ENCODE measurements at regions not wholly inside any gene's neighbourhood (a gene's known extent, or its start where the extent isn't known, plus 50 kb on each side); places are given as distances from the start of the nearest gene placed in this dataset.
"Not testable (repeated sequence)": the region's sequence is repeated elsewhere in the genome, so short reads cannot be mapped to it uniquely, and the experiment has no call there.

DNA sequence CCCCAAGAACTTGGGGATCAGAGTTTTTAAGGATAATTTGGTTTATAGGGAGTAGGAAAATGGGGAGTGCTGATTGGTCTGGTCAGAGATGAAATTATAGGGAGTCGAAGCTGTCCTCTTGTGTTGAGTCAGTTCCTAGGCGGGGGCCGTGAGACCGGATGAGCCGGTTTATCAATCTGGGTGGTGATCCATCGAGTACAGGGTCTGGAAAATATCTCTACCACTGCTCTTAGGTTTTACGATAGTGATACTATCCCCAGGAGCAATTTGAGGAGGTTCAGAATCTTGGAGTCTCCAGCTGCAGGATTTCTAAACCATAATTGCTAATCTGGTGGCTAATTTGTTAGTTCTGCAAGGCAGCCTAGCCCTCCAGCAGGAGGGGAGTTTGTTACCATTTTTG is 403.4 kb downstream of the CDH11 start:
- DNase-seq, result no peak

DNA sequence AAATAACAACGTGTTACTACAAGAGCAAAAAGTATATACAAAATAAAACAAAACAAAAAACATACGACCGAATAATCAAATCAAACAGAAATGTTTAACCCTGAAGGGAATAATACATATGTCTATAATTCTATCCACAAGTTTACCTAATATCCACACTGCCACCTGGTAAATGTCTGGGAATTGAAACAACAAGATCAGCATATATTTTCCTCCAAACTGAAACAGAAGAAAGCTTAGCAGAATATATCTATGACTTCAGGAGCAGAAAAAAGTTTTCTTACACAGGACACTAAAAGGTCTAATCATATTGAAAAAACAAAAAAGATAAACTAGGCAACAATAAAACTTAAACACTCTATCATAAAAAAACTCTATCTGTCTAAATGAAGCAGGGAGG is 404.0 kb downstream of the CDH11 start:
- no peak for DNase-seq

DNA sequence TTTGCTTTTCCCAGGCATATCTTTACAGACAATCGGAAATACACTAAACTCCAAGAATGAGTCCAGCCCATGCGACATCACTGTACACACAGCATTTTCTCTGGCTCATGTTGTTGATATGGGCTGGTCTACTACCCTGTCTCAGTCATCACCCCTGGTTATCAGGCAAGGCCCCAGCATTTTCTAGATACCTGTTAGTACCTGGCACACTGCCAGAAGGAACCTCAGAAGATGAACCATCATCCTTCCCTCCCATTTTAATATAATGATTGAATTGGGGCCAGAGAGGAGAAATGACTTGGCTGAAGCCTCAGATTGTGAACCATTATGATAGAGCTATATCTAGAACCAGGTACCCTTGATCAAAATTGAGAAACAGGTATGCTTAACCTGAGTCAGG is 406.2 kb downstream of the CDH11 start:
- no peak for DNase-seq

DNA sequence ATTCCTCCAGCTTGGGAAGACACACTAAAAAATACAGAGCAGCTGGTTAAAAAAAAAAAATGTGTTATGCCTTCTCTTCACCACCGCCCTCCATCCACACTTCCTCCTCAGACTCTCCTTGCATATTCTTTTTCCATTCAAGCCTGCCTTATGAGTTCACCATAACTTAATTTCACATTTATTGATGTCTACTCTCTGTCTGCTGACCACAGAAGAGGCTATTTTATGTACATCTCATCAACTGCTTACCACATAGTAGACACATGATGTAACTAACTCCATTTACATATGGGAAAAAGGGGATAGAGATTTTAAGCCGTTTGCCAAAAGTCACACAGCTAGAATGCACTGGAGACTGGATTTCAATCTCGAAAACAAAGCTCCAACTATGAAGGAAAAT is 409.8 kb downstream of the CDH11 start:
- no peak for DNase-seq

DNA sequence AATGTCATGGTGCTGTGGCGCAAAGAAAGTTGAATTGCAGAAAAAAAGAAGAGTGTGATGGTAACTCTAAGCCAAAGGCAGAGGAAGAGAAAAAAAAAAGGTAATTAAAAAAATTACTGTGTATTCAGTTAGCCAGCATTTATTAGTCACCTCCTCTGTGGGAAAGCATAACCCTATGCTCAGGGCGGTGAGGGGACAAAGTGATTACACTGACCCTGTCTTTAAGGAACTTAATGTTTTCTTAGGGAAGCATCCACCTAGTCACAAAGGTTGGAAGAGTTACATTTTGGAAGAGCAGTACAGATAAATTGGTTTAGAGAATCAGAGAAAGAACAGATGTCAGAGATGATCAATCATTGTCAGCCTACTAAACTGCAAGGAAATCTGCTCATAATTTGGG is 410.3 kb downstream of the CDH11 start:
- DNase-seq, result no peak

DNA sequence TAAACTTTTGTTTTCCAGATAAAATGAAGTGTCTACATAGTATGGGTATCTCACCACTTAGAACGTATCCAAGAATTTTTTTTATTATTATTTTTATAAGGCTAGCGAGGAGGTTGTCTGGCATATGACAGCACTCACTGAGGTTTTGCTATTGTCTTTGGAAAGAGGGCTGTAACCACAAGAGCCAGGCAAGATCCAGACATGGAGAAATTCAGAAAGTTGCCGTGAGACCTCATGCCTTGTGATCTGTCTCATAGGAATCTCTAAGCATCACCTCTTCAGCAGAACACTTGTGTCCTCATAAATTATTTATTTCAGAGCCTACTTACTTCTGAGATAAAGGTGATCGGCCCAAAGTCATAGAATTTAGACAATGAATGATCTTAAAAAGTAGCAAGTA is 410.8 kb downstream of the CDH11 start:
- no peak for DNase-seq

DNA sequence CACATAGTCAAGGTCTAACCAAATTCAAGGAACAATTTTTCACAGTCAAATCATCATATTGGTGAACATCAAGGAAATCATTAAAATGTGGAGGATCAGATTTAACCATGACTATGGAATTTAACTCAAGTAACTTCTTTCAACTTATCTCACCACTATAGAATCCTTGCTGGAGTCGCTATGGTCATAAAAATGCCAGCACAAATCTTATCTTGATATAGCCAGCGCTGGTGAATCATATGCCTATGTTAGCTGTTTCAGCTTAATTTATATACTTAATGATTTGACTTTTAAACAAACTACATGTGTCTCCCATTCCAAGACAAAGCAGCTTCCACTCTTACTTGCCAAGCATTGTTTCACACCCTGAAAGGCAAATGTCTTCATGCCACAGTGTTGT is 416.4 kb downstream of the CDH11 start:
- no peak for DNase-seq

DNA sequence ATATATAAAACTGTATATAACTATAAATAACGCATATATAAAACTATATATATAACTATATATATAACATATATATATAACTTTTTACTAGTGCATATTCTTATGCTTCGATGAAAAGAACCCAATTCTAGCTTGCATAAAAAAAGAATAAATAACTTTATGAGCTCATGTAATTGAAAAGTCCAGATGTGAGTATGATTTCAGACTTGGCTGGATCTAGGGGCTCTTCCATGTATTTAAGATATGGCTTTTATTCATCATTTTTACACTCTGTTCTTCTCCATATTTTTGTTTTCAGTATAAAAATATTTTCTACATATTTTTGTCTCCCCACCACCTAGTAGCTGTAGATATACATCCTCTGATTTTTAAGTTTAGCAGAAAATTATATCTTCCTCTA is 417.5 kb downstream of the CDH11 start:
- DNase-seq, result no peak

DNA sequence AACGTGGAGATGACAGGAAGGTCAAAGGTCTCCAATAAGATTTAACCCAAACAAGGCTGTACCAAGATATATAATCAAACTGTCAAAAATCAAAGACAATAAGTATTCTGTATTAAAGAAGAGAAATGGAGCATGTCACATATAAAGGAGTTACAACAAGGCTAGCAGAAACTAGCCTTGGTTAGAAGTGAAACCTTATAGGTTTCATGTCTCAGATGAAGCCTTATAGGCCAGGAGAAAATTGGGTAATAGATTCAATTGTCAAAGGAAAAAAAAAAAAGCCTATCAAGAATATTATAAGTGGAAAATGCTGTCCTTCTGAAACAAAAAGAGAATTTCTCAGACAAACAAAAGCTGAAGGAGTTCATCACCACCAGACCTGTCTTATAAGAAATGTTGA is 419.4 kb downstream of the CDH11 start:
- DNase-seq, result no peak

DNA sequence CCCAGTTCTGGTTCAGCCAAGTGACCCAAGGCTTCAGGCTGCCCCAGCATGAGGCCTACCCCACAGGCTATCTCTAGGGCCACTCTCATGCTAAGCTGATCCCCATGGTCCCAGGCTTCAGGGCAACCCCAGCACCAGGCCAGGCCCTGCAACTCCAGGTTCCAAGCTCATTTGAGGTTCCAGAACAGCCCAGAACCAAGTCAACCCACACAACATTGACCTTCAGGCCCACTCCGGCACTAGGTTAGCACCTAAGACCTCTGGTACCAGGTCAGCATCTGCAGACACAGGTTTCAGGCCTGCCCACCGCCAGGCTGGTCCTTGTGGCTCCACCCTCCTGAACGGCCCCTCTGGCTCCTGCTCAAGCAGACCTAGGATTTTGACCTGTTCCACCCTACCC is 421.2 kb downstream of the CDH11 start:
- DNase-seq, result no peak

DNA sequence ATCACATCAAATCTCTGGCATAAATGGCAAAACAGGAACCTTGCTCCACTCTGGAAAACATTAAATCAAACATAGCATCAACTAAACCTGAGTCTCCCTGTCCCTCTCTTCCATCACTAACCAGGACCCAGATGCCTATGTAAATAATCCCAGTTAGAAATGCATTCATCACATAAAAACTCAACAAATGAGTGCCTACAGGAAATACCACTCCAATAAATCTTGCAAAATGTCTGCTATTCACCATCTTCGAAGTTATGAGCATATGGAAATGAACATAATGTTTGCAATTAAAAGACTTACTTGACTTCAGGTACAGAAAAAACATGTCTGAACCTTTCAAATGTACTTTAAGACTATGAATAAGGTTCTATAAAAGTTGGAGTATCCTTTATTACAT is 425.0 kb downstream of the CDH11 start:
- DNase-seq, result no peak

DNA sequence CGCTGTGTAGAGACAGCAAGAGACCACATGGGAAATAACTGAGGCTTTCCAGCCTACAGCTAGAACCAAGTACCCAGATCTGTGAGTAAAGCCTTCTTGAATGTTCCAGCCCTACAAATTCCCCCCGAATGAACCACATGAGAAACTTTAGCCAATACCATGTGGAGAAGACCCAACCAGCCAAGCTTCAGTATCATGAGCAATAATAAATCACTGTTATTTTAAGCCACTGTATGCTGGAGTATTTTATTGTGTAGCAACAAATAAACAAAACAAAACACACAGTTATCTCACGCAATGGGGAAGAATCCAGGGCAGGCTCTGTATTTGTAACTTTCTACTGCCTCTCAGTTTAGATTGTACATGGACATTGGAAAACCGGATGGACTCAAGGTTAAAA is 426.2 kb downstream of the CDH11 start:
- no peak for DNase-seq

DNA sequence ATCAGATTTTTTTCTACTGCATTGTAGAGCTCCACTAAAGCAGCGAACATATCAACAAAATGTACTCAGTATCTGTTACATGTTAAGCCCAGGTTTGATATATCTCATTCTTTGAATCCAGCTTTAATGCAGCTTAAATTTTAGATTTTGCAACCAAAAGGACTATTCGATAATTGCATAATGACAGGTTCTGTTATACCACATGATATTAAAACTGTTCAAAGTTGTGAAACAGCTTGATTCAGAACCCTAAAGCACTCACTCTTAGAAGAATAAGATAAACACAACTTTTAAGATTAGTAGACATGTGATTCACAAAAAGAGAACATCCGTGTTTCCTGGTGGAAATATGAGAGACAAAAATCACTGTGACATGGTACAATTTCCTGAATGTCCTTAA is 427.9 kb downstream of the CDH11 start:
- DNase-seq, result no peak

DNA sequence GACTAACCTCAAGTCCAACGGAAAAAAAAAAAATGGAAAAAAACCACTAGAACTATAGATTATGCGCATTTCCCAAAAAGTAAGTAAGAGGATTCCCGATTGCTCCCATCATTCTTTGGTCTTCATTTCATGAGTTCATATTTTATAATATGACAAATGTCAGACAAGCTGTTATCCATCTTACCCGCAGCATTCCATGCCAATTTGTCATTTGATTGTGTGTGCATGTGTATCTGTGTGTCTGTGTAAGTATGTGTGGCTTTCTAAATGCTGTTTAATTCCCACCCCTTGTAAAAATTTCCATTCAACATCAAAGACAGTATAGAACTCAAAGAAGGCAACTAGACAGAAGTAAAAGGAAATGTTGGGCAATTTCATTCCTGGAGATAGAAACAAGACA is 434.1 kb downstream of the CDH11 start:
- DNase-seq, result no peak

DNA sequence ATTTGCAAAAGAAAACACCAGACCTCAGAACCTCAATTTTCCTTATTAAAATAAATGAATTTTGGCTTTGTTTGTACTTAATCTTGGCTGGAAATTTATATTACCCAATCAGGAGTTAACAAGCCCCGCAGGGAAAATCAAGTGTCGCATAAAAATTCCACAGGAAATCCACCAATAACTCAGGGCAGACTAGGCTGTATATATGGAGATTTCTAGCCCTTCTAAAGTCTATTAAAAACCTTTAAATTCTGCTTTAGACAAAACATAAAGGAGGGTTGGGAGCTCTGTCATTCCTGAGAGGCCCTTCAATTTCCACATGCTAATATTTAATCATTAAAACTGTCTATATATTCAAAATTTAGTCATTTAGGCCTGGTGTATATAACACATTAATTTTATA is 434.7 kb downstream of the CDH11 start:
- no peak for DNase-seq

DNA sequence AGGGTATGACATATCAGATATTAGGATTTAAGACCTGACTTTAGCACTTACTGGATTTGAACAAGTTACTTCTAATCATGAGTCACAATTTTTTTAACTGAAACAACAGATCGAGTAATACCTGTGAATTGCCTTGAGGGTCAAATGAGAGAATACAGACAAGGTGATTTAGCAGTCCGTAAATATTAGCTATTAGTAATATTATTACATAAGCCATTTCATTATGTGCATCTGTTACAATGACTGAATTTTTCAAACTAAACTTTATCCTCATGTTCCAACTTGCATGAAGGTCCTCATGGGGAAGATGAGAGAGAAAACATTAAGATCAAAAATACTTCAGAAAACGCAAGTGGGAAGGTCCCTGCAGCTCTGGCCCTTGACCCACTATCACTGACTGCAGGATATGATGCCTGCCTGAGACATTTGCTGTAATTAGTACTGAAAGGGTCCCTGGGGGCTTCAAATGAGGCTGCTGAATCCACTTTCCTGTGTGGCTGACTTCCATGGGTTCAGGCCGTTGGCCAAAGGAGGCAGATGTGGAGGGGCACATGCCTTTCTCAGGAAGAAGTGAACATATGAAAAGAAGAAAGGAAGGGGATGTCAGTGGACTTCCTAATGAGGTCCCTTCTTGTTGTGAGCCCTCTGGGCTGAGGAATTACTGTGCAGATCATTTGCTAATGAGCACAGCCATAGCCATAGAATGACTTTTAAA is 441.7 kb downstream of the CDH11 start:
- no peak for DNase-seq

DNA sequence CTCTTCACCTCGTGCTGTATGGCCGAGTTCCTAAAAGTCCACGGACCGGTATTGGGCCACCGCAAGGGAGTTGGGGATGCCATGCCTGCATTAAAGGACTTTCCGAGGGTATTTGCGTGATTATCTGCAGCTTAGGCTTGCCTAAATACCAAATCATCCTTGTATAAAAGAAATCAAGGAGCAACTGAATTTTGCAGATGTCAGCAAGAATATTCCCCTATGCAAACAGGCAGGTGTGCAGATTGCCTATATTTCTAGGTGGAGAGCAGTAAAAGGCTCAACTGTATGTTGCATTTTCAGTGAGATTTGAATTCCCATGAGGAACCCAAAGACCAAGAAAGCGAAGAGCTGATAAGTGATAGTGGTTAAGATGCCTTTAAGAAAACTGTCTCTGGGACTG is 452.3 kb downstream of the CDH11 start:
- DNase-seq, result no peak

DNA sequence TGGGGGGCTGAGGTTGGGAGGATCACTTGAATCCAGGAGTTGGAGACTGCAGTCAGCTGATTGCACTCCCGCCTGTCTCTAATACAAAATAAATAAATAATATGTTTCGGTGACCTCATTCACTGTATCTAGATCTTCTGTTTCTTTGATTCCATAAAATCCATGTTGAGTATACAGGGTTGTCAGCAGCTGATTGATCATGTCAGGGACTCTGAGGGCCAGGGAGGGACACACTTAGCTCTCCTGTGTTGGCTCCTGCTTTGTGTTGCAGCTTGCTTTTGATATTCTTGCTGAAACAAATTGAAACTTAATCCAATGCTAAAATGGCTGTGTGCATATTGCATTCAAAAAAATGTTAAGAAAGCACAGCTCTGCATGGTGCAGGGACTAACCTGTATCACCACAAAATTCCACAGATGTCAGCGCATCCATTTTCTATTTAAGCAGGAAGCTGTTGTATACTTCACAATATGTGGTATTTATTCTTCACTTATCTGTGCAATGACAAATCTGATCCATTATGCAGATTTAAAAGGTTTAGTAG is 454.5 kb downstream of the CDH11 start:
- DNase-seq, result no peak

DNA sequence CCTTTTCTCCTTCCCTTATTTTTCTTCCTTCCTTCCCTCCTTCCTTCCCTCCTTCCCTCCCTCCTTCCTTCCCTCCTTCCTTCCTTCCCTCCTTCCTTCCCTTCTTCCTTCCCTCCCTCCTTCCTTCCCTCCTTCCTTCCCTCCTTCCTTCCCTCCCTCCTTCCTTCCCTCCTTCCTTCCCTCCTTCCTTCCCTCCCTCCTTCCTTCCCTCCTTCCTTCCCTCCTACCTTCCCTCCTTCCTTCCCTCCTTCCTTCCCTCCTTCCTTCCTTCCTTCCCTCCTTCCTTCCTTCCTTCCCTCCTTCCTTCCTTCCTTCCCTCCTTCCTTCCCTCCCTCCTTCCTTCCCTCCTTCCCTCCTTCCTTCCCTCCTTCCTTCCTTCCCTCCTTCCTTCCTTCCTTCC is 459.6 kb downstream of the CDH11 start:
- not testable (repeated sequence) for DNase-seq

DNA sequence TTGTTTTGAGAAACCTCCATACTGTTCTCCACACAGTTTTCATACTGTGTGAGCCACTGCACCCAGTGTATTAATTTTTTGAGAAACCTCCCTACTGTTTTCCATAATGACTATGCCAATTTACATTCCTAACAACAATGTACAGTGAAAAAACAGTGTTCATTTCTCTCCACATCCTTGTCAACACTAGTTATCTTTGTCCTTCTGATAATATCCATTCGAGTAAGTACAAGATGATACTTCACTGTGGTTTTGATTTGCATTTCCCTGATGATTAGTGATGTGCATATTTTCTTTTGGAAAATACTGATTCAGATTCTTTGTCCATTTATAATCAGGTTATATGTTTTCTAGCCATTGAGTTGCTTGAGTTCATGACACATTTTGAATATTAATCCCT is 462.0 kb downstream of the CDH11 start:
- DNase-seq, result no peak

DNA sequence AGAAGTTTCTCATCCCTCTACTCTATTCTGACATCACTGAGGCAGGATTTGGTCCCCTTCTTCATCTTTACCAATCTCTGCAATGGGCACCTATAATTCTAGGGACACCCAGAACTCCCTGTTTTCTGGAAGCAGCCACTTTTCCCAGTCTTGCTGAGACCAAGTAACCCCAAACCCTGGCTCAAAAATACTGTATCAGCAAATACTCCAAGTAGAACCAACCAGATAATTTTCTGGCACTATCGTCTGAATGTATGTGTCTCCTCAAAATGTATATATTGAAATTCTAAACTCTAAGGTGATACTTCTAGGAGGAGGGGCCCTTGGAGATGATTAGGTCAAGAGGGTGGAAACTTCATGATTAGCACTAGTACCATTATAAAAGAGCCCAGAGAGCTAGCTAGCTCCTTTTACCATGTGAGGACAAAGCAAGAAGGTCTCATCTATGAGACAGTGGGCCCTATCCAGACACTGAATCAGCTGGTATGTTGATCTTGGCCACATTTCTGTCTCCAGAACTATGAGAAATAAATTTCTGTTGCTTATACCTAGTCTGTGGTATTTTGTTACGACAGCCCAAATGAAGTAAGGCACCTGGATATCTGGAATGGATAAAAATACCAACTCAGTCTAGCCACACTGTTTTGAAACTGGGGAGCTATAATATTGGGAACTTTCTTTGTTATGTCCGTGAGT is 464.4 kb downstream of the CDH11 start:
- no peak for DNase-seq

DNA sequence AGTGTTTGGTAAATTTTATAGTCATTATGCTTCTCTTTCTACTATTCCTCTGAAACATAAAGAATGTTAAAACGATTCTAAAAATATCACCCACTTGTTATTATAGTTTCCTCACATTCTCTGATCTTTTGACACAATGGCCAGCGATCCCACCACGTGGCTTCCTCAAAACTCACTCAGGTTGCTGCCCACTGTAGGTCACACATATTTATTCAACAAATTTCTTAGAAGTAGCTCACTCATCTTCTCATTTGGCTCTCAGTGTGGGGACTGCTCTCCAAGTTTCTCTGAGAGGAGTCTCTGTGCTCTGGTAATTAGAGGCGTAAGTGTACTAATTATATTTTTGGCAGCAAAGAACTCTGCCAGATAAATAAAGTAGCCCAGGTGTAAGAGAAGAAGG is 465.4 kb downstream of the CDH11 start:
- no peak for DNase-seq

DNA sequence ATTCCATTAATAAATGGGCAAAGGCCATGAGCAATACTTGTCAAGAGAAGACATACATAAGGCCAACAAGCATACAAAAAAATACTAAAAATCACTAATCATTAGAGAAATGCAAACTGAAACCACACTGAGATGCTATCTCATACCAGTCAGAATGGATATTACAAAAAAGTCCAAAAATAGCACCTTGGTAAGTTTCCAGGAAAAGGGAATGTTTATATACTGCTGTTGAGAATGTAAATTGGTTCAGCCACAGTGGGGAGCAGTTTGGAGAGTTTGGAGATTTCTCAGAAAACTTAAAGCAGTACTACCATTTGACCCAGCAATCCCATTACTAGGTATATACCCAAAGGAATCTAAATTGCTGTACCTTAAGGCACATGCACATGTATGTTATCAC is 467.7 kb downstream of the CDH11 start:
- DNase-seq, result no peak

DNA sequence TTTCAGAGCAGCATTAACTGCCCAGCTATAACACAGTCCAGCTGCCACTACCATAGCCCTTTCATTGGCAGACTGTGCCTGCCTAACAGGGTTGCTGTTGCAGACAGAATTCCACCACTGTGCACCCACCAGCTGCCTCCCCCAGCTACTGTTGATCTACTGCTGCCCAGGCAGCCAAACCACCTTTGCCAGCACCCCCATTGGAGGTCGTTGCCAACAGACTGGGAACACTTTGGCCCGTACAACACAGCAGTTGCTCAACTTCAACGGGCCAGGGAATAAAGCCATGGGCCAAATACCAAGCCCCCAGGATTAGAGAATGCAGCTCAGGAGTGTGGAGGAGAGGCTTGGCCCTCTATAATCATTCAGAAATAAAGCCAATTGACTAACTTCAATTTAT is 473.6 kb downstream of the CDH11 start:
- DNase-seq, result no peak

DNA sequence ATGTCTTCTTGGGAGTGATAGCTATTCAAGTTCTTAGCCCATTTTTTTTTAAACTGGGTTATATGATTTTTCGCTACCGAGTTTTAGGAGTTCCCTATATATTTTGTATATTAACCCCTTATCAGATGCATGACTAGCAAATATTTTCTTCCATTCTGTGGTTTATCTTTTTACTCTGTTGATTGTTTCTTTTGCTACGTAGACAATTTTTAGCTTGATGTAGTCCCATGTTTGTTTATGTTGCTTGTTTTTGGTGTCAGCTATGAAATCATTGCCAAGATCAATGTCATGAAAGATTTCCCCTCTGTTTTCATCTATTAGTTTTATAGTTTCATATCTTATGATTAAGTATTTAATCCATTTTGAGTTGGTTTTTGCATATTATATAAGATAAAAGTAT is 480.5 kb downstream of the CDH11 start:
- no peak for DNase-seq
